HG03159 (cell line): ENCODE measurements at regions not wholly inside any gene's neighbourhood (a gene's known extent, or its start where the extent isn't known, plus 50 kb on each side); places are given as distances from the start of the nearest gene placed in this dataset.

Source experiments
- ATAC-seq: cut with Tn5 transposase; IDR thresholded peaks from one replicate; pipeline ENCODE4 v1.9.1; 2021; ENCODE audit warnings: mild to moderate bottlenecking, moderate library complexity; ENCODE audit not compliant: unreplicated experiment

- no peak for ATAC-seq
Observed at GRCh38 chr12:116381240-116381743, 103.8 kb upstream of the MED13L start.

GRCh38 chr12:116381744-116382685, 104.5 kb upstream of the MED13L start:
- no peak for ATAC-seq

GRCh38 chr12:116382686-116383530, 105.4 kb upstream of the MED13L start:
- no peak for ATAC-seq

GRCh38 chr12:116384175-116384574, 106.7 kb upstream of the MED13L start:
- no peak for ATAC-seq

GRCh38 chr12:116384691-116385485, 107.4 kb upstream of the MED13L start:
- ATAC-seq: no peak

GRCh38 chr12:116385486-116386217, 108.2 kb upstream of the MED13L start:
- no peak for ATAC-seq

- ATAC-seq: no peak
Observed at GRCh38 chr12:116389326-116389725, 111.8 kb upstream of the MED13L start.

GRCh38 chr12:116389990-116390389, 112.5 kb upstream of the MED13L start:
- no peak for ATAC-seq

- ATAC-seq: no peak
Observed at GRCh38 chr12:116390401-116391335, 113.2 kb upstream of the MED13L start.

GRCh38 chr12:116391501-116391900, 114.0 kb upstream of the MED13L start:
- ATAC-seq: no peak

- ATAC-seq: no peak
Observed at GRCh38 chr12:116392061-116392460, 114.6 kb upstream of the MED13L start.

- no peak for ATAC-seq
Observed at GRCh38 chr12:116393255-116393654, 115.8 kb upstream of the MED13L start.

- ATAC-seq: no peak
Observed at GRCh38 chr12:116393859-116394650, 116.6 kb upstream of the MED13L start.

GRCh38 chr12:116395396-116395795, 117.9 kb upstream of the MED13L start:
- no peak for ATAC-seq

GRCh38 chr12:116397148-116397547, 119.7 kb upstream of the MED13L start:
- no peak for ATAC-seq

- no peak for ATAC-seq
Observed at GRCh38 chr12:116398193-116398592, 120.7 kb upstream of the MED13L start.

- ATAC-seq: no peak
Observed at GRCh38 chr12:116399055-116399454, 121.6 kb upstream of the MED13L start.
